Upper lobe of left lung (tissue), 6 donors: ENCODE measurements at regions not wholly inside any gene's neighbourhood (a gene's known extent, or its start where the extent isn't known, plus 50 kb on each side); places are given as distances from the start of the nearest gene placed in this dataset.

Experiments
- ATAC-seq, 2 donors: fragments of 200-7000 bp; cut with Tn5 transposase; one replicate each; pipeline ENCODE4 v1.9.1; 2022; ENCODE audit warnings: mild to moderate bottlenecking in 2 of 2, moderate library complexity in 2 of 2; ENCODE audit not compliant: low FRiP score in 2 of 2
- DNase-seq, 2 donors: peaks; one replicate each; pipeline ENCODE4 v3.0.0-alpha.2; 2019 to 2020
- H3K27ac ChIP-seq, 4 donors: fragments of 200-600 bp; sonication (generic); one replicate each; pipeline ENCODE4 v1.5.1; 2016 to 2019
- H3K27me3 ChIP-seq, 4 donors: fragments of 200-600 bp; sonication (generic); one replicate each; pipeline ENCODE4 v1.5.1; 2017 to 2019
- H3K36me3 ChIP-seq, 4 donors: fragments of 200-600 bp; sonication (generic); one replicate each; pipeline ENCODE4 v1.5.1; 2016 to 2019
- H3K4me1 ChIP-seq, 4 donors: fragments of 200-600 bp; sonication (generic); one replicate each; pipeline ENCODE4 v1.5.1; 2018 to 2019
- H3K4me3 ChIP-seq, 4 donors: fragments of 200-600 bp; sonication (generic); one replicate each; pipeline ENCODE4 v1.5.1; 2017 to 2019; ENCODE audit warnings: mild to moderate bottlenecking in 2 of 4, moderate library complexity in 1 of 4
- H3K9me3 ChIP-seq, 4 donors: fragments of 200-600 bp; sonication (generic); one replicate each; pipeline ENCODE4 v1.5.1; 2018 to 2019
- EP300 ChIP-seq, 4 donors: sonication (generic); formaldehyde crosslinking; IDR thresholded peaks; one replicate each; pipeline ENCODE4 v1.5.1; 2017; ENCODE audit warnings: antibody characterized with exemption in 4 of 4, control low read depth in 2 of 4
- POLR2A ChIP-seq, 4 donors: fragments of 450-650 bp; IDR thresholded peaks; one replicate each; pipeline ENCODE4 v1.5.1; 2016 to 2017; ENCODE audit warnings: antibody characterized with exemption in 4 of 4, mild to moderate bottlenecking in 2 of 4
- POLR2AphosphoS5 ChIP-seq, 2 donors: sonication (generic); formaldehyde crosslinking; IDR thresholded peaks; one replicate each; pipeline ENCODE4 v1.5.1; 2017; ENCODE audit warnings: antibody characterized with exemption in 2 of 2
- WGBS, 2 donors: methylation state at CpG; one replicate each; pipeline ENCODE4 v1.1.5; 2017 to 2018; 5-methylcytosine and 5-hydroxymethylcytosine counted together
- TF ChIP-seq, protein P1 (sequence below), 6 experiments: fragments of 450-650 bp in 4 of 6; fragments of 200-600 bp in 2 of 6; sonication (generic) in 2 of 6; IDR thresholded peaks; one replicate each; pipeline ENCODE4 v1.5.1; 2016 to 2019; ENCODE audit warnings: antibody characterized with exemption in 6 of 6
- donor health status: DM: no; HTN: no; CAD: no; lungs with moderate emphysema.
- donor health status: DM: no; HTN: yes; CAD: no; lungs with severe emphysema.

- TF ChIP-seq EP300 (IDR thresholded peaks at IDR 0.05) (no peak), POLR2AphosphoS5 (IDR thresholded peaks at IDR 0.05) (no peak), POLR2A (IDR thresholded peaks at IDR 0.05) (no peak)
- TF ChIP-seq, protein P1, sequence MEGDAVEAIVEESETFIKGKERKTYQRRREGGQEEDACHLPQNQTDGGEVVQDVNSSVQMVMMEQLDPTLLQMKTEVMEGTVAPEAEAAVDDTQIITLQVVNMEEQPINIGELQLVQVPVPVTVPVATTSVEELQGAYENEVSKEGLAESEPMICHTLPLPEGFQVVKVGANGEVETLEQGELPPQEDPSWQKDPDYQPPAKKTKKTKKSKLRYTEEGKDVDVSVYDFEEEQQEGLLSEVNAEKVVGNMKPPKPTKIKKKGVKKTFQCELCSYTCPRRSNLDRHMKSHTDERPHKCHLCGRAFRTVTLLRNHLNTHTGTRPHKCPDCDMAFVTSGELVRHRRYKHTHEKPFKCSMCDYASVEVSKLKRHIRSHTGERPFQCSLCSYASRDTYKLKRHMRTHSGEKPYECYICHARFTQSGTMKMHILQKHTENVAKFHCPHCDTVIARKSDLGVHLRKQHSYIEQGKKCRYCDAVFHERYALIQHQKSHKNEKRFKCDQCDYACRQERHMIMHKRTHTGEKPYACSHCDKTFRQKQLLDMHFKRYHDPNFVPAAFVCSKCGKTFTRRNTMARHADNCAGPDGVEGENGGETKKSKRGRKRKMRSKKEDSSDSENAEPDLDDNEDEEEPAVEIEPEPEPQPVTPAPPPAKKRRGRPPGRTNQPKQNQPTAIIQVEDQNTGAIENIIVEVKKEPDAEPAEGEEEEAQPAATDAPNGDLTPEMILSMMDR (IDR thresholded peaks at IDR 0.05), result no peak
- no peak for DNase-seq
- Histone ChIP-seq H3K27me3 (no peaks in the 10 kb centered on the region), H3K4me3 (no peak overlapping the region), H3K4me1 (no peaks in the 10 kb centered on the region), H3K27ac (no peak overlapping the region), H3K36me3 (no peaks in the 10 kb centered on the region), H3K9me3 (no peaks in the 10 kb centered on the region)
- 58 to 64% methylated on average over 8 of the region's 8 CpGs for WGBS, 2 donors
- no peak for ATAC-seq
Observed at GRCh38 chr20:58585753-58586540, 65.1 kb upstream of the STX16 start.

DNA sequence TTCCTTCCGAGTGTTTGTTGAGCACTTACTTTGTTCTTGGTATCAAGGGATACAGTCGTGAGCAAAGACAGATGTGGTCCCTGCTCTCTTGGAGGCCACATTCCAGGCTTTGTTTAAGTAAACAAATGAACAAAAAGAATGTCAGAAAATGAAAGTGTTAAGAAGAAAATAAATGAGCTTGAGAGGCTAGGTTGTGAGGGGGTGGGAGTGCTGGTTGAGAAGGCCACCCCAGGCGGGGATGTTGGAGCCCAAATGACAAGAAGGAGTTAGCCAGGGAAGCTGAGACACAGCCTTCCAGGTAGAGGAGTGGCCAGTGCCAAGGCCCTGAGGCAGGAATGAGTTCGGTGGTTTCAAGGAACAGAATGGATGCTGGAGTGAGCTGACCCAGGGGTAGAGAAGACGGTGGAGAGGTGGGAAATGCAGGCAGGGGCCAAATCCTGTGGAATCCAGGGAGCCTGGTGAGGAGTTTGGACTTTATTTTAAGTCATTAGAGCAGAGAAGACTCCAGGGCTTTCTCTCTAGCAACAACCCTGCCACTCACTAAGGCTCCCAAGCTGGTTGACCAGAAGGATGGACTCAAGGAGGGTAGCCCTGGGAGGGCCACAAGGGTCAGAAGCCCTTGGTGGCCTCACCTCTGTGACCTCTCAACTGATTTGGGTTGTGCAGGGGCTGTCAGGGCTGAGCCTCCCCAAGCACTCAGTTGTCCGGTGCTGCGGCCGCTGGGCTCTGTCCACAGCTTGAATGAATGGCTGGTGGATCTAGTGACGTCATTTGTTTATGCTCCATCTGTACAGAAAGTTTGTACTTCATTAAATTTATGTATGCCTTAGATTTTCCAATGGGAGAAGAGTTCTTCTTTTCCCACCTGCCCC lies 66.0 kb upstream of the STX16 start:
- no peak for DNase-seq
- H3K27ac ChIP-seq, result no peak overlapping the region
- 37 to 57% methylated on average over 9 of the region's 9 CpGs for WGBS, 2 donors

GRCh38 chr20:58584051-58584824 lies 66.8 kb upstream of the STX16 start:
- no peaks in the 10 kb centered on the region for H3K36me3 ChIP-seq
- WGBS, 2 donors, result 89 to 92% methylated on average over 5 to 8 of the region's 8 CpGs
- H3K27ac ChIP-seq, result no peak overlapping the region
- ATAC-seq (peak in 1 of 2 donors; percentile 16), DNase-seq (no peak)
- no peak for TF ChIP-seq EP300 (IDR thresholded peaks at IDR 0.05)
- TF ChIP-seq POLR2A (IDR thresholded peaks at IDR 0.05), result no peak
- TF ChIP-seq, protein P1 (IDR thresholded peaks at IDR 0.05), result no peak
- no peak for TF ChIP-seq POLR2AphosphoS5 (IDR thresholded peaks at IDR 0.05)
- H3K4me1 ChIP-seq, result no peaks in the 10 kb centered on the region
- H3K27me3 ChIP-seq, result no peaks in the 10 kb centered on the region
- no peak overlapping the region for H3K4me3 ChIP-seq
- no peaks in the 10 kb centered on the region for H3K9me3 ChIP-seq

More for the DNA sequence above, 66.0 kb upstream of the STX16 start:
- H3K4me3 ChIP-seq, result no peak overlapping the region
- no peaks in the 10 kb centered on the region for H3K27me3 ChIP-seq
- no peaks in the 10 kb centered on the region for H3K9me3 ChIP-seq
- H3K4me1 ChIP-seq, result no peaks in the 10 kb centered on the region
- TF ChIP-seq EP300 (IDR thresholded peaks at IDR 0.05) (no peak), POLR2AphosphoS5 (IDR thresholded peaks at IDR 0.05) (no peak), POLR2A (IDR thresholded peaks at IDR 0.05) (no peak)
- TF ChIP-seq, protein P1 (IDR thresholded peaks at IDR 0.05), result no peak
- no peaks in the 10 kb centered on the region for H3K36me3 ChIP-seq
- ATAC-seq, result no peak

DNA sequence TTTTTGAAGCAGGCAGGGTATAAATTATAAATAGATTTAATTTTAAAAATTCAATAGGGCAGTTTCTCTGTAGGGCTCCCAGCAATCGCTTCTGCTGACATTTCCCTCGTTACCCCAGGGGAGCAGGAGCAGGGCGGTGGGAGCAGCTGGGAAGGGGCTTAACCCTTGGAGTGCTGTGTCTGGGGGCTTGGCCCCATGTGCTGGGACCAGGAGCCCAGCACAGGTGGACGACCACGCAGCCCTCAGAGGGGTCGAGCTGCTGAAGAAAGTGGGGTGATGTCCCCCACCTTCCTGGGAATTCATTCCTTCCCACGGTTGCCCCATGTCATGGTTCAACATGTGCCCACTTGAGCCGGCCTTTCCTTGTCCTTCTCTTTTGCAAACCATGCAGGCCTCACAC lies 67.5 kb upstream of the STX16 start:
- DNase-seq (no peak), ATAC-seq (no peak)
- no peaks in the 10 kb centered on the region for H3K4me1 ChIP-seq
- no peaks in the 10 kb centered on the region for H3K27me3 ChIP-seq
- TF ChIP-seq EP300 (IDR thresholded peaks at IDR 0.05) (no peak), POLR2AphosphoS5 (IDR thresholded peaks at IDR 0.05) (no peak), POLR2A (IDR thresholded peaks at IDR 0.05) (no peak)
- TF ChIP-seq, protein P1 (IDR thresholded peaks at IDR 0.05), result no peak
- 63 to 75% methylated on average over 8 of the region's 8 CpGs for WGBS, 2 donors
- H3K27ac ChIP-seq, result no peak overlapping the region
- no peaks in the 10 kb centered on the region for H3K36me3 ChIP-seq
- no peak overlapping the region for H3K4me3 ChIP-seq
- no peaks in the 10 kb centered on the region for H3K9me3 ChIP-seq
